ENCODE measurements at regions not wholly inside any gene's neighbourhood (a gene's known extent, or its start where the extent isn't known, plus 50 kb on each side); places are given as distances from the start of the nearest gene placed in this dataset.

- DNase-seq (no peak), ATAC-seq (no peak)
- CTCF ChIA-PET = no interaction called here
- H3K27ac Mint-ChIP-seq = no peak overlapping the region
- no peaks in the 10 kb centered on the region for H3K9me3 Mint-ChIP-seq (ENCODE audit: low read depth)
- H3K4me3 Mint-ChIP-seq = no peak overlapping the region
- no peaks in the 10 kb centered on the region for H3K36me3 Mint-ChIP-seq
- H3K27me3 Mint-ChIP-seq = peaks cover 2% of the 10 kb centered on the region
- H3K4me1 Mint-ChIP-seq = no peaks in the 10 kb centered on the region
Measured at GRCh38 chr10:120372917-120373316, 84.1 kb upstream of the PLPP4 start.

- DNase-seq = no peak
- H3K9me3 Mint-ChIP-seq (ENCODE audit: low read depth) = no peaks in the 10 kb centered on the region
- no peaks in the 10 kb centered on the region for H3K4me1 Mint-ChIP-seq
- H3K4me3 Mint-ChIP-seq = no peak overlapping the region
- no peaks in the 10 kb centered on the region for H3K36me3 Mint-ChIP-seq
- no peak overlapping the region for H3K27ac Mint-ChIP-seq
- CTCF ChIA-PET = interaction anchor here (1.6 kb wide), 1 partner anchor 39 kb away, joined by 5 read pairs; no protein-coding TSS in a partner anchor
- H3K27me3 Mint-ChIP-seq = no peaks in the 10 kb centered on the region
- ATAC-seq = no peak
Measured at GRCh38 chr10:120375666-120376065, 81.4 kb upstream of the PLPP4 start.

GRCh38 chr10:120381931-120382330, 75.1 kb upstream of the PLPP4 start:
- Mint-ChIP-seq H3K4me3 (no peak overlapping the region), H3K36me3 (no peaks in the 10 kb centered on the region), H3K4me1 (no peaks in the 10 kb centered on the region), H3K27ac (no peak overlapping the region), H3K27me3 (no peaks in the 10 kb centered on the region), H3K9me3 (ENCODE audit: low read depth) (no peaks in the 10 kb centered on the region)
- CTCF ChIA-PET = no interaction called here
- no peak for ATAC-seq
- DNase-seq = no peak

GRCh38 chr10:120382360-120382759, 74.7 kb upstream of the PLPP4 start:
- CTCF ChIA-PET = no interaction called here
- Mint-ChIP-seq H3K4me1 (no peaks in the 10 kb centered on the region), H3K36me3 (no peaks in the 10 kb centered on the region), H3K27ac (no peak overlapping the region), H3K9me3 (ENCODE audit: low read depth) (no peaks in the 10 kb centered on the region), H3K4me3 (no peak overlapping the region), H3K27me3 (no peaks in the 10 kb centered on the region)
- DNase-seq = no peak
- ATAC-seq = no peak

GRCh38 chr10:120385992-120386391, 71.0 kb upstream of the PLPP4 start:
- H3K27ac Mint-ChIP-seq = no peak overlapping the region
- no peaks in the 10 kb centered on the region for H3K9me3 Mint-ChIP-seq (ENCODE audit: low read depth)
- H3K4me1 Mint-ChIP-seq = no peaks in the 10 kb centered on the region
- CTCF ChIA-PET = no interaction called here
- ATAC-seq (no peak), DNase-seq (no peak)
- H3K27me3 Mint-ChIP-seq = no peaks in the 10 kb centered on the region
- H3K4me3 Mint-ChIP-seq = no peak overlapping the region
- no peaks in the 10 kb centered on the region for H3K36me3 Mint-ChIP-seq

- CTCF ChIA-PET = no interaction called here
- Mint-ChIP-seq H3K4me1 (no peaks in the 10 kb centered on the region), H3K27me3 (no peaks in the 10 kb centered on the region)
Measured at GRCh38 chr10:120386896-120387295, 70.1 kb upstream of the PLPP4 start.

GRCh38 chr10:120387326-120387725, 69.7 kb upstream of the PLPP4 start:
- no peak for DNase-seq
- Mint-ChIP-seq H3K4me3 (no peak overlapping the region), H3K27me3 (no peaks in the 10 kb centered on the region), H3K4me1 (no peaks in the 10 kb centered on the region), H3K36me3 (no peaks in the 10 kb centered on the region), H3K27ac (no peak overlapping the region), H3K9me3 (ENCODE audit: low read depth) (no peaks in the 10 kb centered on the region)
- CTCF ChIA-PET = no interaction called here
- ATAC-seq = no peak

More at GRCh38 chr10:120386896-120387295, 70.1 kb upstream of the PLPP4 start:
- H3K27ac Mint-ChIP-seq = no peak overlapping the region
- no peak overlapping the region for H3K4me3 Mint-ChIP-seq
- no peak for ATAC-seq
- H3K36me3 Mint-ChIP-seq = no peaks in the 10 kb centered on the region
- H3K9me3 Mint-ChIP-seq (ENCODE audit: low read depth) = no peaks in the 10 kb centered on the region
- no peak for DNase-seq

- H3K27me3 Mint-ChIP-seq = no peaks in the 10 kb centered on the region
Measured at GRCh38 chr10:120392245-120392644, 64.8 kb upstream of the PLPP4 start.

GRCh38 chr10:120392671-120393079, 64.4 kb upstream of the PLPP4 start:
- no peak for ATAC-seq
- DNase-seq = no peak
- CTCF ChIA-PET = no interaction called here
- H3K36me3 Mint-ChIP-seq = no peaks in the 10 kb centered on the region
- H3K4me3 Mint-ChIP-seq = no peak overlapping the region
- H3K4me1 Mint-ChIP-seq = no peaks in the 10 kb centered on the region
- H3K27ac Mint-ChIP-seq = no peak overlapping the region
- H3K27me3 Mint-ChIP-seq = no peaks in the 10 kb centered on the region
- no peaks in the 10 kb centered on the region for H3K9me3 Mint-ChIP-seq (ENCODE audit: low read depth)

More at GRCh38 chr10:120392245-120392644, 64.8 kb upstream of the PLPP4 start:
- H3K4me1 Mint-ChIP-seq = no peaks in the 10 kb centered on the region
- no peaks in the 10 kb centered on the region for H3K36me3 Mint-ChIP-seq
- ATAC-seq = no peak
- CTCF ChIA-PET = no interaction called here
- DNase-seq = no peak
- H3K4me3 Mint-ChIP-seq = no peak overlapping the region
- no peak overlapping the region for H3K27ac Mint-ChIP-seq
- no peaks in the 10 kb centered on the region for H3K9me3 Mint-ChIP-seq (ENCODE audit: low read depth)

GRCh38 chr10:120394446-120394845, 62.6 kb upstream of the PLPP4 start:
- H3K36me3 Mint-ChIP-seq = no peaks in the 10 kb centered on the region
- DNase-seq = no peak
- CTCF ChIA-PET = no interaction called here
- H3K9me3 Mint-ChIP-seq (ENCODE audit: low read depth) = no peaks in the 10 kb centered on the region
- no peaks in the 10 kb centered on the region for H3K27me3 Mint-ChIP-seq
- H3K4me3 Mint-ChIP-seq = no peak overlapping the region
- ATAC-seq = no peak
- no peak overlapping the region for H3K27ac Mint-ChIP-seq
- H3K4me1 Mint-ChIP-seq = no peaks in the 10 kb centered on the region

GRCh38 chr10:120396228-120396627, 60.8 kb upstream of the PLPP4 start:
- Mint-ChIP-seq H3K4me1 (no peaks in the 10 kb centered on the region), H3K9me3 (ENCODE audit: low read depth) (no peaks in the 10 kb centered on the region), H3K27ac (no peak overlapping the region), H3K4me3 (no peak overlapping the region), H3K27me3 (no peaks in the 10 kb centered on the region), H3K36me3 (no peaks in the 10 kb centered on the region)
- DNase-seq (no peak), ATAC-seq (no peak)
- CTCF ChIA-PET = no interaction called here

- H3K36me3 Mint-ChIP-seq = no peaks in the 10 kb centered on the region
- H3K27me3 Mint-ChIP-seq = no peaks in the 10 kb centered on the region
- no peaks in the 10 kb centered on the region for H3K4me1 Mint-ChIP-seq
- no peaks in the 10 kb centered on the region for H3K9me3 Mint-ChIP-seq (ENCODE audit: low read depth)
- no peak for DNase-seq
- ATAC-seq = no peak
- H3K27ac Mint-ChIP-seq = no peak overlapping the region
- no peak overlapping the region for H3K4me3 Mint-ChIP-seq
- CTCF ChIA-PET = no interaction called here
Measured at GRCh38 chr10:120398180-120398579, 58.8 kb upstream of the PLPP4 start.

- Mint-ChIP-seq H3K36me3 (no peaks in the 10 kb centered on the region), H3K4me3 (no peak overlapping the region), H3K27ac (no peak overlapping the region), H3K4me1 (no peaks in the 10 kb centered on the region), H3K9me3 (ENCODE audit: low read depth) (no peaks in the 10 kb centered on the region), H3K27me3 (no peaks in the 10 kb centered on the region)
- ATAC-seq (no peak), DNase-seq (no peak)
- CTCF ChIA-PET = no interaction called here
Measured at GRCh38 chr10:120400601-120401000, 56.4 kb upstream of the PLPP4 start.

- H3K36me3 Mint-ChIP-seq = no peaks in the 10 kb centered on the region
- CTCF ChIA-PET = no interaction called here
- no peaks in the 10 kb centered on the region for H3K4me1 Mint-ChIP-seq
- DNase-seq = no peak
- ATAC-seq = no peak
- no peaks in the 10 kb centered on the region for H3K27me3 Mint-ChIP-seq
- H3K9me3 Mint-ChIP-seq (ENCODE audit: low read depth) = no peaks in the 10 kb centered on the region
- H3K4me3 Mint-ChIP-seq = no peak overlapping the region
- no peak overlapping the region for H3K27ac Mint-ChIP-seq
Measured at GRCh38 chr10:120402147-120402766, 54.8 kb upstream of the PLPP4 start.

- Mint-ChIP-seq H3K4me3 (no peak overlapping the region), H3K36me3 (no peaks in the 10 kb centered on the region), H3K27ac (no peak overlapping the region), H3K9me3 (ENCODE audit: low read depth) (no peaks in the 10 kb centered on the region), H3K27me3 (no peaks in the 10 kb centered on the region), H3K4me1 (no peaks in the 10 kb centered on the region)
- CTCF ChIA-PET = no interaction called here
- DNase-seq = no peak
- ATAC-seq = no peak
Measured at GRCh38 chr10:120403109-120403508, 53.9 kb upstream of the PLPP4 start.
